K562 (cell line): ENCODE measurements at regions not wholly inside any gene's neighbourhood (a gene's known extent, or its start where the extent isn't known, plus 50 kb on each side); places are given as distances from the start of the nearest gene placed in this dataset.

Experiments used
- BHLHE40 ChIP-seq: IDR thresholded peaks from 2 replicates; pipeline ENCODE4 v1.6.1; 2011; ENCODE audit warnings: low read length, improper control_type of control experiment
- MTA3 ChIP-seq: fragments of 450-650 bp; formaldehyde crosslinking; IDR thresholded peaks from 2 replicates; pipeline ENCODE4 v1.6.1; 2017; ENCODE audit warnings: mild to moderate bottlenecking, borderline replicate concordance
- SMARCE1 ChIP-seq: fragments of 450-650 bp; IDR thresholded peaks from 2 replicates; pipeline ENCODE4 v1.7.1; 2016; ENCODE audit warnings: mild to moderate bottlenecking
- YY1 ChIP-seq, 3 experiments: IDR thresholded peaks; 2 replicates each; pipeline ENCODE4 v1.6.1; 2011; ENCODE audit warnings: low read length in 2 of 3, mild to moderate bottlenecking in 2 of 3, moderate library complexity in 2 of 3, borderline replicate concordance in 1 of 3, control low read depth in 1 of 3, low read depth in 1 of 3; ENCODE audit not compliant: insufficient read depth in 3 of 3, insufficient replicate concordance in 2 of 3, control insufficient read depth in 1 of 3, insufficient read length in 1 of 3; ENCODE audit errors: extremely low read depth in 1 of 3

DNA sequence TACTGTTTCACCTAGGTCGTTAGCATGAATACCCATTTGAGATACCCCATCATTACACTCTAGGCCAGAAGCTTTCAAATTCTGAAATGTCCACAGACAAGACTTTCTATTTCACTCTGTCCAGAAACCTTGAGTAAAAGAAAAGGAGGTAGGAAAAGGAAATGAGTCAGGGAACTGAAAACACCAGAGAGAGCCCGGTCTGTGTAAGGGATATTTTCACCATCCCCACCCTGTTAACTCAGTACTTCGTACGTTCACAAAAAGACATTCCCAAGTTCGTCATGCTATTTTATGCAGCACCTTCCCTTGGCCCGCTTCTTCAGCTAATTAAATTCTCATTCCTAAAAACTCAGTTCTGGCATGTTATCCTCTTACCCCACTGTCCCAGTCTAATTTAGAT lies 89.4 kb upstream of the SOX2 start:
- TF ChIP-seq BHLHE40 = no peak
- TF ChIP-seq MTA3 = no peak
- no peak for TF ChIP-seq YY1 (IDR thresholded peaks at IDR 0.05; ENCODE audit: borderline replicate concordance in 1 of 3, control insufficient read depth in 1 of 3, extremely low read depth in 1 of 3, insufficient read depth in 3 of 3, insufficient read length in 1 of 3, insufficient replicate concordance in 2 of 3, low read depth in 1 of 3, low read length in 2 of 3)
- no peak for TF ChIP-seq SMARCE1
